HEK293T (cell line): ENCODE measurements at regions not wholly inside any gene's neighbourhood (a gene's known extent, or its start where the extent isn't known, plus 50 kb on each side); places are given as distances from the start of the nearest gene placed in this dataset.

Source experiments
- CTCF ChIA-PET: fragments of 350-600 bp; formaldehyde crosslinking; extraction: SDS; loops from one replicate; lab custom pipeline; 2021; ENCODE audit warnings: antibody characterized with exemption, inconsistent platforms; lab: Yijun Ruan, JAX
- POLR2A ChIA-PET: fragments of 350-600 bp; formaldehyde crosslinking; extraction: SDS; loops from one replicate; lab custom pipeline; 2020; ENCODE audit warnings: antibody characterized with exemption, inconsistent platforms; lab: Yijun Ruan, JAX
- DNase-seq: peaks from one replicate; pipeline ENCODE4 v3.0.0; 2012; ENCODE audit warnings: mixed read lengths; ENCODE audit errors: extremely low spot score
- ARNT ChIP-seq: fragments of 450-650 bp; IDR thresholded peaks from 2 replicates; pipeline ENCODE4 v1.6.1; 2017; ENCODE audit warnings: mild to moderate bottlenecking
- BHLHE40 ChIP-seq: fragments of 450-650 bp; IDR thresholded peaks from 2 replicates; pipeline ENCODE4 v1.6.1; 2016; ENCODE audit warnings: mild to moderate bottlenecking, moderate library complexity, borderline replicate concordance
- CTBP1 ChIP-seq: fragments of 450-650 bp; IDR thresholded peaks from 2 replicates; pipeline ENCODE4 v1.6.1; 2016; ENCODE audit warnings: borderline replicate concordance
- ELF4 ChIP-seq: fragments of 450-650 bp; IDR thresholded peaks from 2 replicates; pipeline ENCODE4 v1.6.1; 2017; ENCODE audit warnings: antibody characterized with exemption
- FOXA1 ChIP-seq: fragments of 450-650 bp; IDR thresholded peaks from 2 replicates; pipeline ENCODE4 v1.6.1; 2016; ENCODE audit warnings: mild to moderate bottlenecking
- FOXK2 ChIP-seq: fragments of 450-650 bp; IDR thresholded peaks from 2 replicates; pipeline ENCODE4 v1.6.1; 2016; ENCODE audit warnings: mild to moderate bottlenecking
- FOXM1 ChIP-seq: fragments of 450-650 bp; IDR thresholded peaks from 2 replicates; pipeline ENCODE4 v1.6.1; 2017; ENCODE audit warnings: mild to moderate bottlenecking, borderline replicate concordance
- HDGF ChIP-seq: fragments of 450-650 bp; IDR thresholded peaks from 2 replicates; pipeline ENCODE4 v1.6.1; 2017; ENCODE audit warnings: antibody characterized with exemption, borderline replicate concordance
- L3MBTL2 ChIP-seq: fragments of 450-650 bp; conservative IDR thresholded peaks from 2 replicates; pipeline ENCODE4 v1.6.1; 2016; ENCODE audit warnings: mild to moderate bottlenecking
- LEF1 ChIP-seq: fragments of 450-650 bp; IDR thresholded peaks from 2 replicates; pipeline ENCODE4 v1.6.1; 2017; ENCODE audit warnings: mild to moderate bottlenecking, borderline replicate concordance
- NFRKB ChIP-seq: fragments of 450-650 bp; IDR thresholded peaks from 2 replicates; pipeline ENCODE4 v1.6.1; 2016; ENCODE audit warnings: mild to moderate bottlenecking, moderate library complexity
- PKNOX1 ChIP-seq: fragments of 450-650 bp; IDR thresholded peaks from 2 replicates; pipeline ENCODE4 v1.6.1; 2016
- SP1 ChIP-seq: fragments of 450-650 bp; IDR thresholded peaks from 2 replicates; pipeline ENCODE4 v1.6.1; 2017
- SUZ12 ChIP-seq: fragments of 450-650 bp; IDR thresholded peaks from 2 replicates; pipeline ENCODE4 v1.6.1; 2016; ENCODE audit warnings: mild to moderate bottlenecking
- TARDBP ChIP-seq: fragments of 450-650 bp; IDR thresholded peaks from 2 replicates; pipeline ENCODE4 v1.6.1; 2016
- ZNF384 ChIP-seq: fragments of 450-650 bp; IDR thresholded peaks from 2 replicates; pipeline ENCODE4 v1.6.1; 2016

- POLR2A ChIA-PET = no interaction called here
- no peak for DNase-seq
- CTCF ChIA-PET = no interaction called here
- TF ChIP-seq PKNOX1 (no peak), ARNT (no peak), FOXK2 (no peak)
Measured at GRCh38 chr9:90245661-90246060, 397.0 kb downstream of the DIRAS2 start.

- no peak for DNase-seq
- POLR2A ChIA-PET = no interaction called here
- CTCF ChIA-PET = no interaction called here
- TF ChIP-seq CTBP1 (no peak), ZNF384 (no peak), PKNOX1 (no peak), ELF4 (no peak), FOXK2 (no peak), HDGF (no peak), BHLHE40 (no peak), LEF1 (no peak), NFRKB (no peak), FOXM1 (no peak), L3MBTL2 (no peak), SUZ12 (no peak), SP1 (no peak)
Measured at GRCh38 chr9:90249094-90249493, 393.5 kb downstream of the DIRAS2 start.

- no peak for DNase-seq
- TF ChIP-seq FOXA1 (no peak), FOXM1 (no peak), L3MBTL2 (no peak), SP1 (no peak), ZNF384 (no peak), BHLHE40 (no peak), NFRKB (no peak), FOXK2 (no peak), CTBP1 (no peak), SUZ12 (no peak)
- ChIA-PET POLR2A (no interaction called here), CTCF (no interaction called here)
Measured at GRCh38 chr9:90251316-90251715, 391.3 kb downstream of the DIRAS2 start.

GRCh38 chr9:90256345-90256744 is 386.3 kb downstream of the DIRAS2 start:
- ChIA-PET CTCF (no interaction called here), POLR2A (no interaction called here)
- TF ChIP-seq TARDBP (no peak), ELF4 (no peak), SP1 (no peak), PKNOX1 (no peak), ARNT (no peak), SUZ12 (no peak), BHLHE40 (no peak), NFRKB (no peak), HDGF (no peak), FOXK2 (no peak), LEF1 (no peak), L3MBTL2 (no peak), ZNF384 (no peak), FOXA1 (no peak), FOXM1 (no peak), CTBP1 (no peak)
- no peak for DNase-seq

GRCh38 chr9:90259311-90260246 is 383.0 kb downstream of the DIRAS2 start:
- ChIA-PET CTCF (no interaction called here), POLR2A (no interaction called here)
- TF ChIP-seq BHLHE40 (no peak), HDGF (no peak), LEF1 (no peak), ELF4 (no peak), NFRKB (no peak), ARNT (no peak), CTBP1 (no peak)
- DNase-seq = no peak

- CTCF ChIA-PET = no interaction called here
- DNase-seq = no peak
- TF ChIP-seq SUZ12 (no peak), SP1 (no peak), ELF4 (no peak), L3MBTL2 (no peak), PKNOX1 (no peak), TARDBP (no peak), FOXK2 (no peak), BHLHE40 (no peak), LEF1 (no peak), HDGF (no peak), ARNT (no peak), FOXM1 (no peak), NFRKB (no peak), FOXA1 (no peak), ZNF384 (no peak), CTBP1 (no peak)
- POLR2A ChIA-PET = no interaction called here
Measured at GRCh38 chr9:90261698-90262097, 380.9 kb downstream of the DIRAS2 start.
